Tibial nerve (tissue), 4 donors: ENCODE measurements at regions not wholly inside any gene's neighbourhood (a gene's known extent, or its start where the extent isn't known, plus 50 kb on each side); places are given as distances from the start of the nearest gene placed in this dataset.

Experiments used
- DNase-seq, 2 donors: peaks; one replicate each; pipeline ENCODE4 v3.0.0-alpha.2; 2019; ENCODE audit warnings: low spot score in 2 of 2
- H3K27ac ChIP-seq, 4 donors: fragments of 200-600 bp; sonication (generic) in 3 of 4; one replicate each; pipeline ENCODE4 v1.5.1; 2017 to 2019; ENCODE audit warnings: mild to moderate bottlenecking in 1 of 4
- H3K27me3 ChIP-seq, 2 donors: fragments of 200-600 bp; sonication (generic) in 1 of 2; one replicate each; pipeline versions ENCODE4 v1.5.1 to v1.6.0; 2017 to 2019
- H3K36me3 ChIP-seq, 3 donors: fragments of 200-600 bp; sonication (generic); one replicate each; pipeline ENCODE4 v1.5.1; 2018 to 2019
- H3K4me1 ChIP-seq, 4 donors: fragments of 200-600 bp; sonication (generic) in 3 of 4; one replicate each; pipeline ENCODE4 v1.5.1; 2017 to 2019
- H3K4me3 ChIP-seq, 4 donors: fragments of 200-600 bp; sonication (generic) in 3 of 4; one replicate each; pipeline ENCODE4 v1.5.1; 2017 to 2019; ENCODE audit warnings: mild to moderate bottlenecking in 1 of 4, moderate library complexity in 1 of 4
- H3K9me3 ChIP-seq, 4 donors: fragments of 200-600 bp; sonication (generic) in 3 of 4; one replicate each; pipeline ENCODE4 v1.5.1; 2017 to 2019
- CTCF ChIP-seq, 5 experiments: fragments of 200-600 bp in 3 of 5; fragments of 450-650 bp in 2 of 5; sonication (generic) in 3 of 5; IDR thresholded peaks; one replicate each; pipeline ENCODE4 v1.5.1; 2016 to 2019; ENCODE audit warnings: antibody characterized with exemption in 5 of 5, mild to moderate bottlenecking in 3 of 5, moderate library complexity in 2 of 5
- EP300 ChIP-seq, 2 donors: sonication (generic); formaldehyde crosslinking; IDR thresholded peaks; one replicate each; pipeline ENCODE4 v1.6.1; 2017; ENCODE audit warnings: antibody characterized with exemption in 2 of 2, mild to moderate bottlenecking in 1 of 2
- POLR2A ChIP-seq, 2 donors: fragments of 450-650 bp; IDR thresholded peaks; one replicate each; pipeline ENCODE4 v1.6.1; 2017; ENCODE audit warnings: antibody characterized with exemption in 2 of 2, mild to moderate bottlenecking in 2 of 2, moderate library complexity in 2 of 2
- WGBS, 2 donors: methylation state at CpG; one replicate each; pipeline ENCODE4 v1.1.5; 2018; 5-methylcytosine and 5-hydroxymethylcytosine counted together

GRCh38 chr13:44874886-44875630 is 114.2 kb downstream of the NUFIP1 start:
- DNase-seq = no peak
- Histone ChIP-seq H3K9me3 (peaks cover 0 to 12% (median 0%) of the 10 kb centered on the region in 4 donors), H3K27ac (no peak overlapping the region), H3K4me1 (no peaks in the 10 kb centered on the region), H3K27me3 (no peaks in the 10 kb centered on the region), H3K4me3 (no peak overlapping the region), H3K36me3 (no peaks in the 10 kb centered on the region)
- 76 to 81% methylated on average over 8 of the region's 8 CpGs for WGBS, 2 donors
- TF ChIP-seq POLR2A (IDR thresholded peaks at IDR 0.05) (no peak), EP300 (IDR thresholded peaks at IDR 0.05) (no peak), CTCF (IDR thresholded peaks at IDR 0.05) (no peak)

GRCh38 chr13:44874176-44874575 is 115.1 kb downstream of the NUFIP1 start:
- Histone ChIP-seq H3K36me3 (no peaks in the 10 kb centered on the region), H3K4me1 (no peaks in the 10 kb centered on the region), H3K9me3 (peaks cover 0 to 12% (median 0%) of the 10 kb centered on the region in 4 donors), H3K27ac (no peak overlapping the region), H3K27me3 (no peaks in the 10 kb centered on the region), H3K4me3 (no peak overlapping the region)
- no peak for DNase-seq
- TF ChIP-seq CTCF (IDR thresholded peaks at IDR 0.05) (no peak), EP300 (IDR thresholded peaks at IDR 0.05) (no peak), POLR2A (IDR thresholded peaks at IDR 0.05) (no peak)
- WGBS, 2 donors = 91 to 92% methylated on average over 8 of the region's 8 CpGs

DNA sequence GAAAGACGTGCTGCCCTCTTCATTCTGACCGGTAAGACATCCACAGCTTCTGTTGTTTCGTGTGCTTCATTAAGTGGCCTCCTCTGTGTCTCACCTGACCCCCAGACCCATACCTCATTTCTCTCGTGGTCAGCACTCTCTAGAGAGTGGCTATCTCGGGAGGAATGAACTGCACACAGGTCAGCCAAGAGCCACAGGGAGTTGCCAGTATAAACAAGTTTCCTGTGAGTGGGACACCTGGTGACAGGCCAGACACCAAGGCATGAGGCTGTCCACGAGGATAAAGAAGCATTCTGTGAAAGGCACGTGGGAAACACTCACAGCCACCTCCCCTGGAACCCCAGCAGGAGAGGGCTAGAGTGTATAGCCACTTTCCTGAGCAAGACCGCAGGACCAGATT is 115.8 kb downstream of the NUFIP1 start:
- no peak overlapping the region for H3K4me3 ChIP-seq
- no peaks in the 10 kb centered on the region for H3K36me3 ChIP-seq
- 72 to 73% methylated on average over 8 of the region's 8 CpGs for WGBS, 2 donors
- no peaks in the 10 kb centered on the region for H3K4me1 ChIP-seq
- no peak overlapping the region for H3K27ac ChIP-seq
- TF ChIP-seq EP300 (IDR thresholded peaks at IDR 0.05) (no peak), POLR2A (IDR thresholded peaks at IDR 0.05) (no peak), CTCF (IDR thresholded peaks at IDR 0.05) (no peak)
- no peak for DNase-seq
- peaks cover 0 to 12% (median 0%) of the 10 kb centered on the region in 4 donors for H3K9me3 ChIP-seq
- no peaks in the 10 kb centered on the region for H3K27me3 ChIP-seq

- WGBS, 2 donors = 87 to 89% methylated on average over 13 of the region's 13 CpGs
- no peak for DNase-seq
- TF ChIP-seq EP300 (IDR thresholded peaks at IDR 0.05) (no peak), POLR2A (IDR thresholded peaks at IDR 0.05) (no peak), CTCF (IDR thresholded peaks at IDR 0.05) (no peak)
- Histone ChIP-seq H3K36me3 (no peaks in the 10 kb centered on the region), H3K4me3 (no peak overlapping the region), H3K27ac (no peak overlapping the region), H3K9me3 (peaks cover 0 to 12% (median 0%) of the 10 kb centered on the region in 4 donors), H3K4me1 (no peaks in the 10 kb centered on the region), H3K27me3 (no peaks in the 10 kb centered on the region)
These were observed 116.5 kb downstream of the NUFIP1 start for GRCh38 chr13:44872751-44873150.

DNA sequence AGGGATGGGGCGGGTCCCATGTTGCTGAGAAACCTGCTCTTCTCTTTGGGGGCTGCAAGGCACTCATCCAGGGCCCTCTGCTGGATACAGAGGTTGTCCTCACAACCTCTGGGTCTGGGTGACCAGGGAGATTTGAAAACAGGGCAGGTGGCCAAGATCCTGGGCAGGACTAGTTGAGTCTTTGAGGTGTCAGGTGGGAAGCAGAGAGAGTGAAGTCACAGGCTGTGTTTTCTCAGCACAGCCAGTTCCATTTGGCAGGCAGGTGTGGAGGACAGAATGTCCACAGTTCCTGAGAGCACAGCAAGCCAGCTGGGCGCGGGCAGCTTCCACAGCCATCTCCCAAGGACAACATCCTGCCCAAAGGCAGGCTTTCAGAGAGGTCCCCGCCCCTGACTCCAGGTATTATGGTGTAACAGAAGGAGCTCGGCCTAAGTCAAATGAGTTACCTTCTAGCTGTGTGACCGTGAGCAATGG is 118.8 kb downstream of the NUFIP1 start:
- DNase-seq = peak; percentile 26 to 28
- WGBS, 2 donors = 62 to 86% methylated on average over 6 of the region's 6 CpGs

More for the DNA sequence above, 118.8 kb downstream of the NUFIP1 start:
- Histone ChIP-seq H3K36me3 (no peaks in the 10 kb centered on the region), H3K4me1 (no peaks in the 10 kb centered on the region), H3K27ac (no peak overlapping the region), H3K4me3 (no peak overlapping the region), H3K9me3 (peaks cover 0 to 5% (median 0%) of the 10 kb centered on the region in 4 donors), H3K27me3 (no peaks in the 10 kb centered on the region)
- no peak for TF ChIP-seq CTCF (IDR thresholded peaks at IDR 0.05)
- peak in 1 of 2 donors; percentile 47 for TF ChIP-seq EP300 (IDR thresholded peaks at IDR 0.05)
